GM21717 (cell line): ENCODE measurements at regions not wholly inside any gene's neighbourhood (a gene's known extent, or its start where the extent isn't known, plus 50 kb on each side); places are given as distances from the start of the nearest gene placed in this dataset.

Experiments used
- ATAC-seq: cut with Tn5 transposase; IDR thresholded peaks from one replicate; pipeline ENCODE4 v1.9.1; 2021; ENCODE audit warnings: mild to moderate bottlenecking, moderate library complexity; ENCODE audit not compliant: unreplicated experiment

DNA sequence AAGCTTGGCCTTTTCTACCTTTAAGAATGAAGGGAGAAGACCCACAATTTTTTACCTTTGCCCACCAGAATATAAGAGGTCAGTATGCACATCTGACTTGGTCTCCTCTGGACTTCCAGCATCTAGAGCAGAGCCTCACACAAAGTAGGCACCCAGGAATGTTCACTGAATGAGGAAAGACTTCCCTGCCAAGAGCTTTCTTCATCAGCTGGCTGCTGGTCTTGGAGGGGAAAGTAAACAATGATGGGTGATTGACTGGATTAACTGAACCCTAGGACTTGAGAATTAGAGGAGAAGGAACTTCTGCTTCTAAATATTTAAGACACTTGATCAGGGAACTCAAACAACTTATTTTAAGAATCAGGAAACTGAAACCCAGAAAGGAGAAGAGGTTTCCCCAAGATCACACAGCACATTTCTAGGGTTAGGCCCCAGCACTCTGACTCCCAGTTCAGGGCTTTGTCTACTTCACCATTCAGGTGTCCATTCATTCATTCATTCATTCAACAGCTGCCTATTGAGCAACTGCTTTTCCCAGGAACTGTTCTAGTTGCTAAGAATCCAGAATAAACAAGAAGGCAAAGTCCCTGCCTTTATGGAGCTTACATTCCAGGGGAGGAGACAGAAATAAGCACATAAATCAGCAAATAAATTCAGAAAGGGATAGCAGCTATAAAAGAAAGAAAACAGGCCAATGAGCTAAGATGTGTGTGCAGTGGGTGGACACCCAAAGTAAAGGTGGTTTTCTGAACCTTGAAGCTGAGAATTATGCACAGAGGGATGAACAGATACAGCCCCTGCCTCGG, 216.9 kb upstream of the LRFN2 start:
- ATAC-seq = no peak

DNA sequence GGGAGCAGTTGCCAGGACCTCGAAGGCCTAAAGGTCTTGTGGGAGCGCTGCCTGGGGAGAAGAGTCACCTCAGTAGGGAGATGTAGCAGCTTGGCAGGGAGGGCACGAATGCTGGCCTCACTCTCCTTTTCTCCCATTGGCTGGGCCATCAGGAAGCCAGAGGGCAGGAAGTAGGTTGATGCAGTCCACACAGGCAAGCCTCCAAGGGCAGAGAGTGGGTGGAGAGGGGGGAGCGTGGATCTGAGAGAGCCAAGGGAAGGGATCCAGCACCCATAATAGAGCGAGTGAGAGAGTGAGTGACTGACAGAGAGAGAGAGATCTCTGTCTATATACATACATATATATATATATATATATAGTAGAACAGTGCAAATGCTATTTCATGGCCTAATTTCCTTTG, 215.3 kb upstream of the LRFN2 start:
- ATAC-seq = no peak

DNA sequence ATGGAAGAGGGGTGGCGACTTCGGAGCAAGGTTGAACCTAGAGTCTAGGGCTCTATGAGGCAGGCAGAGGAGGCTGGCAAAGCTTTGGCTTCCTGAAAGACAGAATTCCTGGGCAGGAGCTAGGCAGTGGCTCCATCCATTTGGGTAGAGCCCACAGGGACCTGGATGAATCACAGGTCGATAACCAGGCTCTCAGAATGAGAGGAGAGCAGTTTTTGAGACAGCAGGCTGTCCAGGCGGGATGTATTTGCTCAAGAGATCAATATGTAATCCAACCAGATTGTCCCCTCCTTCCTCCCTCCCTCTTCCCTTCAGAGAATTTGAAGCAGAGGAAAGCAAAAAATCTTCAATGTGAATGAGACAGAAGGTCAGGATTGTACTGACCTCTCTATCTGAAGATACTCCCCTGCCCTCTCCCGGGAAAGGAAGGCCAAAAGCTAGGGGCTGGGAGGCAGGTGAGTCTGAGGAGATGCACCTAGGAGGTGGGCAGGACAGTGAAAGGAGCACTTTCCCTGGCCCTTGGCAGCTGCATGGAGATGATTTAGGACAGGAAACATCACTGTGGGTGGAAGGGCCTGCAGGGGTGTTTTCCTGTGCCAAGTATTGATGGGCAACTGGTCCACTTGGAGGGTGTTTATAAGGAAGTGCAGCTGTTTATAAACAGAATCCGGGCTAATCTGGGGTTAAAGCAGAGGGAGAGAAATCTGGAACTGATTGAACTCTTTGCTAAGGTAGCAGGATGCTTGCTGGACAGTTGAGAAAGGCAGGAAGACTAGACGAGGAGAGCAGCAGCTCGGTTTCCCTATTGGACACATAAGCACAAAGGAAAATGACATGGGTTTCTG, 212.4 kb upstream of the LRFN2 start:
- no peak for ATAC-seq

DNA sequence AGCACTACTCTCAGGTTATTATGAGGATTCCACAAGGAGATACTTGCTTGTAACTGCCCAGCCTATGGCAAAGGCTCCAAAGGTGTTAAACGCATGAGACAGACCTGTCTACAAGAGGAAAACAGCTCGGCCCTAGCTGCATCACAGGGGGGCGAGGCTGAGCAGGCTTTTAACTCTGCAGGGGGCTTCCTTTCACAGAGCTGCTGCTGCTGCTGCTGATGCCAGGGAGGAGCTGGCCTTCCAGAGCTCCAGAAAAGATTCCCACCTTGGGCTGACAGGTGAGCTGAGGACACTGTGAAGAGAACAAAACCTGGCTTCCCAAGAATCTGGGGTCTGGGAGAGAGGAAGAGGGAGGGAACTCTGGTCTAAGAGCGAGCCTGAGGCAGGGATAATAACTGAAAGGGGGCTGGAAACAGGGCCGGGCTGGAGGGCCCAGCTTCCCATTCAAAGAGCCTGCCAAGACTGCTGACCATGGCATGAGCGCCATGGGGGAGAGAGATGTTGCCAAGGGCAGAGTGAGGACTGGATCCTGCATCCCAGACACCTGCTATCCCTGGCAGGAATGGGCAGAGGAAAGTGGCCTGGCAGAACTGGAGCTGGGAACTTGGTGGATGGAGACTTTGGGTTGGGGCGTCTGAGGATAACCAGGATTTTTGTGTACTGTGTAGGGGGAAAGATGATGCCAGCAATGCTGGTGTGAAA, 211.1 kb upstream of the LRFN2 start:
- no peak for ATAC-seq

DNA sequence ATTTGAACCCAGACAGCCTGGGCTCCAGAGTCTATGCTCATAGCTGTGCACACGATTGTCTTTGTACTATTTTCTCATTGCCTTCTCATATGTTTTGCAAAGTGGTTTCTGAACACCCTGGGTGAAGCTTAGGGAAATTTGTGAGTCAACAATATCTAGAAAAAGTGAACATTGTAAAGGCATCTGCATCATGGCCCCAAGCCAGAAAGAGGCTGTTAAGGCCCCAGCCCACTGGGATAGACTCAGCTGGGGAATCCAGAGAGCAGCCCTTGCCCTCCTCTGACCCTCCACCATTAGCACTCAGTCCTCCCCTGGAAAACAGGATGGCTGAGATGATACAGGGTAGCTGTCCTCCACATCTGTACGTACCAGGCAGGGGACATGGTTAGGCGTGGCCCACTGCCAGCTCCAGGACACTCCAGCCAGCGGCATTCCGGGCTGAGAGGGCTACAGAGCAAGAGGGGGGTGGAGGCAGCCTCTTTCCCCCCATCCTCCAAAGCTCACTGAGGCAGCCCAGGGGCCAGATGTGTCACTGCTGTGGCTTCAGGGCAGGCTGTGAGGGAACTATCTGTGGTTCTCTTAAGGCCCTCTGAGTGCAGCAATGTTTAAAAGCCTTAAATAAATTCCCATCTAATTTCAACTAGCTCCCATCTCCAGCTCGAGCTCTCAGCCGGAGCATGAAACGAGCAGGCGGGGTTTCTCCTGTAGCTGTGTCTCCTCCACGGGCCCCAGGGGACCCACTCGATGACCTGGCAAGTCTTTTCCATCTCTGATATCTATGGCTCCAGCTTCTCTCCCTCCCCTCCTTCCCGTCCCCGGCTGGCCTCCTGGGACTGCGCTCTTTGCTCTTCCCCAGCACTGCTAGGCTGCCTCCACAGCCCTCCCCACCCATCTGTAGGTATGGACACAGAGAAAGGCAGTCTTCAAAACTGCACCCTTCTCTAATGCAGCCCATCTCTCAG, 209.4 kb upstream of the LRFN2 start:
- no peak for ATAC-seq

GRCh38 chr6:40794586-40794985, 207.4 kb upstream of the LRFN2 start:
- ATAC-seq = no peak

DNA sequence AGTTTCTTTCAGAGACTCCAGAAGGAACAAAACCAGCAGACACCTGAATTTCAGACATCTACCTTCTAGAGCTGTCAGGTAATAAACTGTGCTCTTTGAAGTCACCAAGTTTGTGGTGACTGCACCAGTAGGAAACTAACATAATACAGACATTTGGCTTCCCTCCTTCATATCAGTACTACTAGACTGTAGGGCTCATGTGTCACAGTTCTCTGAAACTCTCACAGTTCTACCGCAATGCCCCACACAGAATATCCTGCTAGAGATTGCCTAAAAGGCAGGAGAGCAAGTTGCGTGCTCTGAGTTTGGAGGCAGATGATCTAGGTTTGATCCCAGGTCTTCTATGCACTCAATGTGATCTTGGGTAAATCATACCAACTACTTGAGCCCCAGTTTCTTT, 205.0 kb upstream of the LRFN2 start:
- ATAC-seq = no peak

DNA sequence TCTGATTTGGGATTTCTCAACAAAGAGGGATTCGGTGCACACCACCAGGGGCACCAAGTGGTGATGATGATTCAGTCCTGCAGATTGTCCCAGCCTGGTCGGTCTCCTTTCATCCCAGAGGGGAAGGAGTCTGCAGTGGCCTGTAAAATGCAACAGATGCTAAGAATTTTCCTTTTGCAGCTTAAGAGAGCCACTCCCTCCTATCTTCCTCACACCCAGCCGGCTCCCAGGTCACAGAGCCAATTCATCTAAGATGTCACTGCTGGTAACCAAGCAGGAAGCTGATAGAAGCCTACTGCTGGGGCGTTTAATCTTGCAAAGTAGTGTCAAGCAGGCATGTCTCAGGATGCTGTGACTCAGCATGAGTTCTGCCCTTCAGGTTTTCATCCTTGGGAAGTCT, 203.8 kb upstream of the LRFN2 start:
- ATAC-seq = no peak

GRCh38 chr6:40788661-40789655, 201.8 kb upstream of the LRFN2 start:
- no peak for ATAC-seq

DNA sequence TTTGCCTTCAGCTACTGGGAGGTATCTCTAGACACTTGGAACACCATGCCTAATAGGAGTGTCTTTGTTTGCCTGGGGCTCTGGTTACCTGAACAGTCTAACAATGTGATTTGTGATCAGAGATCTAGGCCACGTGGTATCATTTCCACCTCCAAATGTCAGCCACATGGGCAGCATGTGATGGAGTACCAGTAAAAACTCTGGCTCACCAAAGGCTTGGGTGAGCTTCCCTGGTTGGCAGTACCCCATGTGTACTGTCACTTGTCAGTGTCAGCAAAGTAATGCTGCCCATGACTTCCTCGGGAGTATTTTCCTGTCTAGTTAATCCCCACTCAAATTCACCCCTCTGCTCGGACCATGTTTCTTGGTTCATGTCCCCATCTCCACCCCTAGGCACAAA, 195.2 kb upstream of the LRFN2 start:
- no peak for ATAC-seq

DNA sequence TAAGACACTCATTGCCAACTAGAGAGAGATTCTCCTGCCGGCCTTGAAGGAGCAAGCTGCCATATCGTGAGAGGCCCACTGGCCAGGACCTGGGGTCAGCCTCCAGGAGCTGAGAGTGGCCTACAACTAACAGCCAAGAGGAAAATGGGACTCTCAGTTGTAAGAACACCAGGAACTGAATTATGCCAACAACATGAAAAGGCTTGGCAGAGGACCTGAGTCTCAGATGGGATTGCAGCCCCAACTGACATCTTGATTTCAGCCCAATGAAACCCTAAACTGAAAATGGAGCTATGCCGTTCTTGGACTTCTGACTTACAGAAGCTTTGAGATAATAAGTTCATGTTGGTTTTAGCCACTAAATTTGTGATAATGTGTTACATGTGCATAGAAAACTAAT, 193.5 kb upstream of the LRFN2 start:
- no peak for ATAC-seq

GRCh38 chr6:40779409-40779808, 192.2 kb upstream of the LRFN2 start:
- no peak for ATAC-seq

- no peak for ATAC-seq
Measured at GRCh38 chr6:40778918-40779317, 191.8 kb upstream of the LRFN2 start.

GRCh38 chr6:40778196-40778595, 191.0 kb upstream of the LRFN2 start:
- ATAC-seq = no peak

- no peak for ATAC-seq
Measured at GRCh38 chr6:40774932-40775331, 187.8 kb upstream of the LRFN2 start.

DNA sequence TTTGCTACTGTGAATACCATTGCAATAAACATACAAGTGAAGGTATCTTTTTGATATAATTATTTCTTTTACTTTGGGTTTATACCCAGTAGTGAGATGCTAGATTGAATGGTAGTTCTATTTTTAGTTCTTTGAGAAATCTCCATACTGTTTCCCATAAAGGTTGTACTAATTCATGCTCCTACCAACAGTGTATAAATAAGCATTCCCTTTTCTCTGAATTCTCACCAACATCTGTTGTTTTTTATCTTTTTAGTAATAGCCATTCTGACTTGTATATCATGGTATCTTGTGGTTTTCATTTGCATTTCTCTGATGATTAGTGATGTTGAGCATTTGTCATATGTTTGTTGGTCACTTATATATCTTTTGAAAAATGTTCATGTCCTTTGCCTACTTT, 183.6 kb upstream of the LRFN2 start:
- ATAC-seq = no peak

GRCh38 chr6:40764726-40765125, 177.6 kb upstream of the LRFN2 start:
- no peak for ATAC-seq

GRCh38 chr6:40762981-40763380, 175.8 kb upstream of the LRFN2 start:
- no peak for ATAC-seq

GRCh38 chr6:40760887-40761286, 173.7 kb upstream of the LRFN2 start:
- ATAC-seq = no peak
